HEK293 (cell line): ENCODE measurements at regions not wholly inside any gene's neighbourhood (a gene's known extent, or its start where the extent isn't known, plus 50 kb on each side); places are given as distances from the start of the nearest gene placed in this dataset.

Experiments
- BCL11B ChIP-seq: fragments of 450-650 bp; formaldehyde crosslinking; IDR thresholded peaks from 2 replicates; pipeline ENCODE4 v1.5.1; 2016; ENCODE audit warnings: low read depth, missing biosample characterization, missing genetic modification characterization
- CTCF ChIP-seq: fragments of 450-650 bp; formaldehyde crosslinking; IDR thresholded peaks from 2 replicates; pipeline ENCODE4 v1.5.1; 2016; ENCODE audit warnings: missing biosample characterization, missing genetic modification characterization
- GLIS1 ChIP-seq: fragments of 450-650 bp; formaldehyde crosslinking; IDR thresholded peaks from 2 replicates; pipeline ENCODE4 v1.5.1; 2016; ENCODE audit warnings: missing biosample characterization, missing genetic modification characterization
- KLF7 ChIP-seq: fragments of 450-650 bp; formaldehyde crosslinking; IDR thresholded peaks from 2 replicates; pipeline ENCODE4 v1.5.1; 2016; ENCODE audit warnings: missing biosample characterization, missing genetic modification characterization, borderline replicate concordance
- KLF9 ChIP-seq: fragments of 450-650 bp; formaldehyde crosslinking; IDR thresholded peaks from 2 replicates; pipeline ENCODE4 v1.5.1; 2016; ENCODE audit warnings: missing biosample characterization, missing genetic modification characterization, low read depth
- OVOL3 ChIP-seq: fragments of 450-650 bp; formaldehyde crosslinking; IDR thresholded peaks from 2 replicates; pipeline ENCODE4 v1.5.1; 2016; ENCODE audit warnings: missing biosample characterization, missing genetic modification characterization
- PBX3 ChIP-seq: sonication (generic); formaldehyde crosslinking; IDR thresholded peaks from 2 replicates; pipeline ENCODE4 v1.8.1; 2022; ENCODE audit warnings: mild to moderate bottlenecking, moderate library complexity, missing genetic modification reagents
- PRDM2 ChIP-seq: fragments of 450-650 bp; formaldehyde crosslinking; IDR thresholded peaks from 2 replicates; pipeline ENCODE4 v1.5.1; 2016; ENCODE audit warnings: missing biosample characterization, missing genetic modification characterization, borderline replicate concordance
- REPIN1 ChIP-seq: fragments of 450-650 bp; formaldehyde crosslinking; IDR thresholded peaks from 2 replicates; pipeline ENCODE4 v1.5.1; 2017; ENCODE audit warnings: missing biosample characterization, missing genetic modification characterization, low read depth
- SP3 ChIP-seq: fragments of 450-650 bp; formaldehyde crosslinking; IDR thresholded peaks from 2 replicates; pipeline ENCODE4 v1.5.1; 2016; ENCODE audit warnings: missing biosample characterization, missing genetic modification characterization
- TCF7L2 ChIP-seq: IDR thresholded peaks from 2 replicates; pipeline ENCODE4 v1.6.1; 2011; ENCODE audit warnings: low read depth, mild to moderate bottlenecking, inconsistent platforms, low read length, moderate library complexity, borderline replicate concordance
- WT1 ChIP-seq: fragments of 450-650 bp; formaldehyde crosslinking; IDR thresholded peaks from 2 replicates; pipeline ENCODE4 v1.5.1; 2016; ENCODE audit warnings: missing biosample characterization, missing genetic modification characterization
- ZBTB1 ChIP-seq: fragments of 450-650 bp; formaldehyde crosslinking; IDR thresholded peaks from 2 replicates; pipeline ENCODE4 v1.5.1; 2016; ENCODE audit warnings: missing biosample characterization, missing genetic modification characterization
- ZFP3 ChIP-seq: fragments of 450-650 bp; formaldehyde crosslinking; IDR thresholded peaks from 2 replicates; pipeline ENCODE4 v1.5.1; 2016; ENCODE audit warnings: low read depth, missing biosample characterization, missing genetic modification characterization
- ZNF10 ChIP-seq: fragments of 450-650 bp; formaldehyde crosslinking; IDR thresholded peaks from 2 replicates; pipeline ENCODE4 v1.5.1; 2017; ENCODE audit warnings: missing biosample characterization, missing genetic modification characterization
- ZNF221 ChIP-seq: fragments of 450-650 bp; formaldehyde crosslinking; IDR thresholded peaks from 2 replicates; pipeline ENCODE4 v1.5.1; 2017; ENCODE audit warnings: missing biosample characterization, missing genetic modification characterization, borderline replicate concordance
- ZNF510 ChIP-seq: fragments of 450-650 bp; formaldehyde crosslinking; IDR thresholded peaks from 2 replicates; pipeline ENCODE4 v1.5.1; 2018; ENCODE audit warnings: mild to moderate bottlenecking, missing genetic modification characterization, missing biosample characterization; ENCODE audit not compliant: insufficient replicate concordance
- ZNF571 ChIP-seq: fragments of 450-650 bp; formaldehyde crosslinking; IDR thresholded peaks from 2 replicates; pipeline ENCODE4 v1.5.0; 2017; ENCODE audit warnings: missing biosample characterization, missing genetic modification characterization
- ZNF621 ChIP-seq: fragments of 450-650 bp; formaldehyde crosslinking; IDR thresholded peaks from 2 replicates; pipeline ENCODE4 v1.5.1; 2017; ENCODE audit warnings: missing biosample characterization, missing genetic modification characterization
- ZNF692 ChIP-seq: fragments of 450-650 bp; formaldehyde crosslinking; IDR thresholded peaks from 2 replicates; pipeline ENCODE4 v1.5.1; 2016; ENCODE audit warnings: missing biosample characterization, missing genetic modification characterization
- ZNF747 ChIP-seq: fragments of 450-650 bp; formaldehyde crosslinking; IDR thresholded peaks from 2 replicates; pipeline ENCODE4 v1.5.1; 2016; ENCODE audit warnings: missing biosample characterization, missing genetic modification characterization
- ZNF791 ChIP-seq: fragments of 450-650 bp; formaldehyde crosslinking; IDR thresholded peaks from 2 replicates; pipeline ENCODE4 v1.5.1; 2016; ENCODE audit warnings: missing biosample characterization, missing genetic modification characterization
- ZNF837 ChIP-seq: fragments of 450-650 bp; formaldehyde crosslinking; IDR thresholded peaks from 2 replicates; pipeline ENCODE4 v1.5.1; 2016; ENCODE audit warnings: missing biosample characterization, missing genetic modification characterization
- ZXDB ChIP-seq: fragments of 450-650 bp; formaldehyde crosslinking; IDR thresholded peaks from 2 replicates; pipeline ENCODE4 v1.5.1; 2016; ENCODE audit warnings: missing biosample characterization, missing genetic modification characterization
- TF ChIP-seq, protein P1 (sequence below): fragments of 450-650 bp; formaldehyde crosslinking; IDR thresholded peaks from 2 replicates; pipeline ENCODE4 v1.5.1; 2016; ENCODE audit warnings: missing biosample characterization, missing genetic modification characterization

- TF ChIP-seq OVOL3 (tag by site-specific recombination) (no peak), PBX3 (CRISPR knock-in tag) (no peak), ZFP3 (tag by site-specific recombination) (no peak), ZNF510 (no peak), ZNF837 (tag by site-specific recombination) (no peak), KLF9 (tag by site-specific recombination) (peak; percentile 35; the same call in 1 of the 2 replicates), ZNF10 (no peak), ZNF621 (tag by site-specific recombination) (no peak), ZNF221 (tag by site-specific recombination) (no peak), CTCF (tag by site-specific recombination) (peak; percentile 93), BCL11B (no peak), ZNF571 (no peak), ZNF747 (tag by site-specific recombination) (no peak), ZXDB (tag by site-specific recombination) (peak; percentile 68; the same call in 1 of the 2 replicates), ZNF791 (0 out of 2 replicates have a peak, but pooled peaks have one; percentile 14), TCF7L2 (no peak), KLF7 (peak; percentile 57; the same call in 1 of the 2 replicates), ZNF692 (peak; percentile 95), PRDM2 (no peak), WT1 (no peak), SP3 (tag by site-specific recombination) (peak; percentile 78), REPIN1 (tag by site-specific recombination) (no peak), ZBTB1 (tag by site-specific recombination) (no peak), GLIS1 (tag by site-specific recombination) (peak; percentile 67)
- TF ChIP-seq, protein P1, sequence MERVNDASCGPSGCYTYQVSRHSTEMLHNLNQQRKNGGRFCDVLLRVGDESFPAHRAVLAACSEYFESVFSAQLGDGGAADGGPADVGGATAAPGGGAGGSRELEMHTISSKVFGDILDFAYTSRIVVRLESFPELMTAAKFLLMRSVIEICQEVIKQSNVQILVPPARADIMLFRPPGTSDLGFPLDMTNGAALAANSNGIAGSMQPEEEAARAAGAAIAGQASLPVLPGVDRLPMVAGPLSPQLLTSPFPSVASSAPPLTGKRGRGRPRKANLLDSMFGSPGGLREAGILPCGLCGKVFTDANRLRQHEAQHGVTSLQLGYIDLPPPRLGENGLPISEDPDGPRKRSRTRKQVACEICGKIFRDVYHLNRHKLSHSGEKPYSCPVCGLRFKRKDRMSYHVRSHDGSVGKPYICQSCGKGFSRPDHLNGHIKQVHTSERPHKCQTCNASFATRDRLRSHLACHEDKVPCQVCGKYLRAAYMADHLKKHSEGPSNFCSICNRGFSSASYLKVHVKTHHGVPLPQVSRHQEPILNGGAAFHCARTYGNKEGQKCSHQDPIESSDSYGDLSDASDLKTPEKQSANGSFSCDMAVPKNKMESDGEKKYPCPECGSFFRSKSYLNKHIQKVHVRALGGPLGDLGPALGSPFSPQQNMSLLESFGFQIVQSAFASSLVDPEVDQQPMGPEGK (tag by site-specific recombination): peak; percentile 63
Measured at GRCh38 chr16:85416228-85417109, 196.7 kb upstream of the GSE1 start (continued).
